H1 (cell line): ENCODE measurements at regions not wholly inside any gene's neighbourhood (a gene's known extent, or its start where the extent isn't known, plus 50 kb on each side); places are given as distances from the start of the nearest gene placed in this dataset.

Experiments
- CTCF ChIA-PET: fragments of 300-600 bp; sonication (Branson Sonifier 250); formaldehyde crosslinking; loops from one replicate; lab custom pipeline; 2021; ENCODE audit not compliant: partially characterized antibody; lab: Charles Lee
- POLR2A ChIA-PET: fragments of 300-600 bp; sonication (Branson Sonifier 250); formaldehyde crosslinking; loops from one replicate; lab custom pipeline; 2021; ENCODE audit warnings: inconsistent platforms; ENCODE audit not compliant: partially characterized antibody; lab: Charles Lee
- DNase-seq, 2 experiments: peaks; one replicate each; pipeline versions ENCODE4 v3.0.0 to v3.0.0-alpha.2; 2010 to 2022; ENCODE audit warnings: low spot score in 2 of 2, low read depth in 1 of 2, mixed read lengths in 1 of 2
- FAIRE-seq: peaks from 2 replicates; lab custom pipeline; 2011; peaks lifted over from hg19 to GRCh38; lab: Jason Lieb, UNC
- H2AFZ ChIP-seq: 2 replicates; pipeline ENCODE4 v1.8.1; 2012; ENCODE audit warnings: low read length, inconsistent platforms
- H2AK5ac ChIP-seq: 2 replicates; pipeline ENCODE4 v1.6.1; 2013; ENCODE audit warnings: low read depth, low read length
- H2BK120ac ChIP-seq: replicated peaks from 2 replicates; pipeline ENCODE3; 2013; ENCODE audit warnings: low read depth, low read length, inconsistent platforms
- H2BK12ac ChIP-seq: 2 replicates; pipeline ENCODE4 v1.6.1; 2013; ENCODE audit warnings: low read depth, low read length
- H2BK15ac ChIP-seq: 2 replicates; pipeline ENCODE4 v1.6.1; 2013; ENCODE audit warnings: low read length
- H2BK20ac ChIP-seq: 2 replicates; pipeline ENCODE4 v1.6.1; 2013; ENCODE audit warnings: low read length
- H2BK5ac ChIP-seq: 2 replicates; pipeline ENCODE4 v1.6.1; 2013; ENCODE audit warnings: low read depth, low read length
- H3K14ac ChIP-seq: 2 replicates; pipeline ENCODE4 v1.6.1; 2013; ENCODE audit warnings: inconsistent platforms; ENCODE audit not compliant: insufficient read length
- H3K18ac ChIP-seq: 2 replicates; pipeline ENCODE4 v1.6.1; 2013; ENCODE audit warnings: low read length; ENCODE audit errors: extremely low read depth
- H3K23ac ChIP-seq: 2 replicates; pipeline ENCODE4 v1.6.1; 2013; ENCODE audit warnings: inconsistent platforms; ENCODE audit not compliant: insufficient read length
- H3K23me2 ChIP-seq: 2 replicates; pipeline ENCODE4 v1.6.1; 2013; ENCODE audit warnings: low read depth, low read length
- H3K27ac ChIP-seq: 2 replicates; pipeline ENCODE4 v1.6.1; 2011; ENCODE audit warnings: low read depth, low read length, inconsistent platforms
- H3K27me3 ChIP-seq, 4 experiments: replicated peaks in 1 of 4; 1 replicate in 1 of 4; 2 replicates in 3 of 4; pipeline versions ENCODE4 v1.6.1 to v1.8.1; 2011 to 2013; ENCODE audit warnings: low read length in 3 of 4, mild to moderate bottlenecking in 3 of 4, inconsistent platforms in 2 of 4, mixed read lengths in 2 of 4, moderate library complexity in 1 of 4; ENCODE audit not compliant: control insufficient read depth in 3 of 4, insufficient read depth in 3 of 4; ENCODE audit errors: extremely low read depth in 1 of 4
- H3K36me3 ChIP-seq, 4 experiments: 2 replicates each; pipeline versions ENCODE4 v1.6.1 to v1.8.1; 2011 to 2013; ENCODE audit warnings: mild to moderate bottlenecking in 4 of 4, low read length in 3 of 4, moderate library complexity in 2 of 4, control low read depth in 1 of 4, inconsistent platforms in 1 of 4; ENCODE audit not compliant: insufficient read depth in 4 of 4, control insufficient read depth in 2 of 4
- H3K4ac ChIP-seq: replicated peaks from 2 replicates; pipeline ENCODE3; 2013; ENCODE audit warnings: low read length, low read depth, mixed read lengths, inconsistent platforms; ENCODE audit not compliant: insufficient read length
- H3K4me1 ChIP-seq, 4 experiments: replicated peaks in 1 of 4; 1 replicate in 1 of 4; 2 replicates in 3 of 4; pipeline versions ENCODE4 v1.6.1 to v1.8.1; 2011 to 2013; ENCODE audit warnings: low read length in 3 of 4, inconsistent platforms in 2 of 4, mixed read lengths in 1 of 4; ENCODE audit not compliant: insufficient read depth in 4 of 4, control insufficient read depth in 3 of 4
- H3K4me2 ChIP-seq, 2 experiments: 2 replicates each; pipeline versions ENCODE4 v1.6.1 to v1.8.1; 2011 to 2013; ENCODE audit warnings: low read depth in 2 of 2, low read length in 2 of 2, control low read depth in 1 of 2, inconsistent platforms in 1 of 2, mild to moderate bottlenecking in 1 of 2; ENCODE audit not compliant: insufficient read depth in 1 of 2
- H3K4me3 ChIP-seq, 4 experiments: fragments of 200-600, 300-600 bp in 1 of 4; sonication (generic), shearing (Covaris generic), sonication (Bioruptor Twin) in 1 of 4; 2 replicates each; pipeline versions ENCODE4 v1.5.1 to v1.8.1; 2011 to 2016; ENCODE audit warnings: low read length in 4 of 4, low read depth in 3 of 4, control low read depth in 2 of 4, inconsistent platforms in 2 of 4, mild to moderate bottlenecking in 2 of 4, mixed read lengths in 1 of 4, moderate library complexity in 1 of 4; ENCODE audit not compliant: insufficient read depth in 2 of 4; ENCODE audit errors: extremely low read depth in 1 of 4
- H3K56ac ChIP-seq: replicated peaks from 2 replicates; pipeline ENCODE3; 2013; ENCODE audit warnings: low read depth, mild to moderate bottlenecking, mixed read lengths, low read length, inconsistent platforms; ENCODE audit not compliant: insufficient read length
- H3K79me1 ChIP-seq: 2 replicates; pipeline ENCODE4 v1.6.1; 2013; ENCODE audit warnings: low read depth, low read length, control low read depth
- H3K79me2 ChIP-seq, 2 experiments: 2 replicates each; pipeline versions ENCODE4 v1.6.1 to v1.8.1; 2012 to 2013; ENCODE audit warnings: low read length in 2 of 2, mild to moderate bottlenecking in 2 of 2, inconsistent platforms in 1 of 2; ENCODE audit not compliant: insufficient read depth in 2 of 2, control insufficient read depth in 1 of 2
- H3K9ac ChIP-seq, 4 experiments: replicated peaks in 1 of 4; 1 replicate in 1 of 4; 2 replicates in 3 of 4; pipeline versions ENCODE4 v1.6.1 to v1.8.1; 2011 to 2013; ENCODE audit warnings: low read depth in 3 of 4, low read length in 3 of 4, control low read depth in 2 of 4, mild to moderate bottlenecking in 2 of 4, moderate library complexity in 2 of 4, inconsistent platforms in 1 of 4; ENCODE audit errors: extremely low read depth in 1 of 4
- H3K9me3 ChIP-seq, 2 experiments: 2 replicates each; pipeline versions ENCODE4 v1.6.1 to v1.8.1; 2012 to 2013; ENCODE audit warnings: mild to moderate bottlenecking in 2 of 2, moderate library complexity in 2 of 2, control low read depth in 1 of 2, inconsistent platforms in 1 of 2, low read depth in 1 of 2, low read length in 1 of 2, mixed read lengths in 1 of 2; ENCODE audit not compliant: insufficient read depth in 2 of 2
- H4K20me1 ChIP-seq, 2 experiments: replicated peaks in 1 of 2; 2 replicates each; pipeline versions ENCODE3 to v1.8.1; 2011 to 2013; ENCODE audit warnings: inconsistent platforms in 2 of 2, low read length in 2 of 2, mild to moderate bottlenecking in 1 of 2; ENCODE audit not compliant: insufficient read depth in 2 of 2, control insufficient read depth in 1 of 2
- H4K5ac ChIP-seq: 2 replicates; pipeline ENCODE4 v1.6.1; 2013; ENCODE audit warnings: low read length, low read depth, mixed read lengths, inconsistent platforms; ENCODE audit not compliant: insufficient read length
- H4K8ac ChIP-seq: 2 replicates; pipeline ENCODE4 v1.8.0; 2013; ENCODE audit warnings: mild to moderate bottlenecking, moderate library complexity, low read length, inconsistent platforms; ENCODE audit not compliant: insufficient read depth; ENCODE audit errors: extremely low read depth
- H4K91ac ChIP-seq: replicated peaks from 2 replicates; pipeline ENCODE3; 2013; ENCODE audit warnings: low read length, mixed read lengths, inconsistent platforms; ENCODE audit not compliant: insufficient read length
- BACH1 ChIP-seq: IDR thresholded peaks from 2 replicates; pipeline ENCODE4 v1.6.1; 2012; ENCODE audit warnings: low read length, improper control_type of control experiment
- E2F6 ChIP-seq: IDR thresholded peaks from 2 replicates; pipeline ENCODE4 v1.6.1; 2012; ENCODE audit warnings: inconsistent platforms
- KDM4A ChIP-seq: IDR thresholded peaks from one replicate; pipeline ENCODE4 v1.7.1; 2012; ENCODE audit warnings: low read depth, mild to moderate bottlenecking, moderate library complexity, low read length, inconsistent platforms; ENCODE audit not compliant: severe bottlenecking
- PHF8 ChIP-seq: fragments of 200-600 bp; sonication (generic); conservative IDR thresholded peaks from 2 replicates; pipeline ENCODE4 v1.7.1; 2012; ENCODE audit warnings: low read depth, mild to moderate bottlenecking, inconsistent platforms, low read length, moderate library complexity
- POLR2A ChIP-seq, 2 experiments: IDR thresholded peaks; 1 replicate in 1 of 2; 2 replicates in 1 of 2; pipeline ENCODE4 v1.6.1; 2011; ENCODE audit warnings: low read depth in 2 of 2, low read length in 2 of 2, mild to moderate bottlenecking in 2 of 2; ENCODE audit errors: control extremely low read depth in 1 of 2
- RXRA ChIP-seq: IDR thresholded peaks from 2 replicates; pipeline ENCODE4 v1.6.1; 2011; ENCODE audit warnings: low read depth, mild to moderate bottlenecking, low read length, moderate library complexity; ENCODE audit not compliant: insufficient read depth
- WGBS, 2 experiments: shearing (Covaris generic) in 1 of 2; methylation state at CpG; one replicate each; pipeline versions ENCODE4 v1.1.6 to v1.1.7; 2013 to 2015; ENCODE audit warnings: low lambda C conversion rate in 2 of 2, mixed read lengths in 2 of 2, inconsistent platforms in 1 of 2, low coverage in 1 of 2, missing lambda C conversion rate in 1 of 2; ENCODE audit not compliant: insufficient replicate concordance in 2 of 2, insufficient coverage in 1 of 2, insufficient read length in 1 of 2; ENCODE audit errors: extremely low coverage in 1 of 2, missing lambda C conversion rate in 1 of 2; 5-methylcytosine and 5-hydroxymethylcytosine counted together

GRCh38 chr11:129503646-129504045 lies 128.0 kb downstream of the BARX2 start:
- FAIRE-seq (no peak), DNase-seq (no peak)
- no peaks in the 10 kb centered on the region for H3K4me1 ChIP-seq
- H3K27me3 ChIP-seq: no peaks in the 10 kb centered on the region
- no peak overlapping the region; a peak in 1 of 7 replicates for H3K9ac ChIP-seq
- H3K18ac ChIP-seq: no peak overlapping the region
- H4K8ac ChIP-seq: no peak overlapping the region
- no peaks in the 10 kb centered on the region for H3K9me3 ChIP-seq
- H3K14ac ChIP-seq: no peak overlapping the region
- H4K20me1 ChIP-seq: no peaks in the 10 kb centered on the region
- H2BK5ac ChIP-seq: no peak overlapping the region
- no peak overlapping the region for H3K27ac ChIP-seq
- H2BK120ac ChIP-seq: no peak overlapping the region
- no peak overlapping the region for H3K56ac ChIP-seq
- no peak overlapping the region for H2AFZ ChIP-seq
- H3K23me2 ChIP-seq: no peaks in the 10 kb centered on the region
- no peaks in the 10 kb centered on the region for H3K79me2 ChIP-seq
- no peak overlapping the region for H3K4me2 ChIP-seq
- no peak overlapping the region for H2BK15ac ChIP-seq
- H3K4ac ChIP-seq: no peak overlapping the region
- no peaks in the 10 kb centered on the region for H3K79me1 ChIP-seq
- 82% methylated on average over 2 of the region's 2 CpGs; no CpG with 5 or more reads in 1 of the 2 experiments for WGBS, 2 experiments
- H3K36me3 ChIP-seq: no peaks in the 10 kb centered on the region
- no peak overlapping the region for H3K4me3 ChIP-seq
- no peak overlapping the region for H4K5ac ChIP-seq
- no peak overlapping the region for H4K91ac ChIP-seq
- no peak overlapping the region for H2AK5ac ChIP-seq
- H3K23ac ChIP-seq: no peak overlapping the region
- H2BK12ac ChIP-seq: no peak overlapping the region
- H2BK20ac ChIP-seq: no peak overlapping the region
- POLR2A ChIA-PET: no interaction called here
- CTCF ChIA-PET: interaction anchor here (1.6 kb wide), 1 partner anchor 192 kb away, joined by 4 read pairs; no protein-coding TSS in a partner anchor
- TF ChIP-seq RXRA (no peak), PHF8 (no peak), E2F6 (no peak), POLR2A (IDR thresholded peaks at IDR 0.05; ENCODE audit: control extremely low read depth in 1 of 2, low read depth in 2 of 2, low read length in 2 of 2) (no peak), KDM4A (no peak), BACH1 (no peak)
